NCI-H510A (cell line): ENCODE measurements at regions not wholly inside any gene's neighbourhood (a gene's known extent, or its start where the extent isn't known, plus 50 kb on each side); places are given as distances from the start of the nearest gene placed in this dataset.
"Not testable (repeated sequence)": the region's sequence is repeated elsewhere in the genome, so short reads cannot be mapped to it uniquely, and the experiment has no call there.

Source experiments
- DNase-seq: peaks from one replicate; lab custom pipeline; 2025; lab: John Stamatoyannopoulos, UW

DNA sequence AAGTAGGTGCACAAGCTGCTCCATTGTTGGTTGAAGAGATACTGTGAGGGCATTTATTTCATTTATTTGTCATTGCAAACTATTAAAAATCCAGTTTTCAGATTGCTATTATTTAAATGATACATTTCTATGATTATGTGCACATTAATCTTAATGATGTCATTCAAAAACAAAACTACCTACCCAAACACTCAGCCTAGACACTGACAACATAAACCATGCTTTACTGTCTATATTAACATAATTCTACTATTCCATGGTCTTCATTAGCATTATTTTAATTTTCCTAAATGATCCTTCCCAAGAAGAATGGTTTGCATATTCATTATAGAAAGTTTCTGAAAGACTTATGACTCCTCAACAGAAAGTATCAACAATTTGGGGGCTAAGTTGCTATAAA is 813.0 kb upstream of the SLITRK5 start:
- DNase-seq, result no peak

DNA sequence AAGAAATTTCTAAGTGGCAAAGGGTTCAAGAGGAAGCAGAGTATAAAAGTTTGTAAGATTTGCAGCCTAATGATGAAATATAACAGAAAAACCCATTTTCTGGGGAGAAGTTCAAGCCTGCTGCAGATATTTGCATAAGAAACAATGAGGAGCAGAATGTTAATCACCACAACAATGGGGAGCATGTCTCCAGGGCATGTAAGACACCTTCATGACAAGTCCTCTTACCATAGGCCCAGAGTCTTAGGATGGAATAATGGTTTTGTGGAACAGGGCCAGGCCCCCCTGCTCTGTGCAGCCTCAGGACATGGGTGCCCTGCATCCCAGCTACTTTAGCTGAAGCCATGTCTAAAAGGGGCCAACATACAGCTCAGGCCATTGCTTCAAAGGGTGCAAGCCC is 809.0 kb upstream of the SLITRK5 start:
- no peak for DNase-seq

DNA sequence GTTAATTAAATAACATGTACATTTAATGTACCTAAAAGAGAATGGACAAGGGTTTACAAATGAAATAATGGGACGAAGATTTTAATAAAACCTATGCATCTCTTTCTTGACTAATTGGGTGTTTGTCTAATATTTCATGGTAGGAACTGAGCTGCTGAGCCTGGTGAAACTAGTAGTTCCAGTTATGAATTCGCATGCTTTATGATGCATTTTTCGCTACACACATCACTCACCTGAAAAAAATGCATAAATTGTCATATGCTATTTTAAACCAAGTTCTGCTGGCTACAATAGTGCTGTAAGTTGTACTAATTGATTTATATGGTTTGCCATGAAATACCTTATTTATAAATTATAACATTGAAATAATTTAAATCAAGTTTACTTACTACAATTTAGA is 806.8 kb upstream of the SLITRK5 start:
- no peak for DNase-seq

DNA sequence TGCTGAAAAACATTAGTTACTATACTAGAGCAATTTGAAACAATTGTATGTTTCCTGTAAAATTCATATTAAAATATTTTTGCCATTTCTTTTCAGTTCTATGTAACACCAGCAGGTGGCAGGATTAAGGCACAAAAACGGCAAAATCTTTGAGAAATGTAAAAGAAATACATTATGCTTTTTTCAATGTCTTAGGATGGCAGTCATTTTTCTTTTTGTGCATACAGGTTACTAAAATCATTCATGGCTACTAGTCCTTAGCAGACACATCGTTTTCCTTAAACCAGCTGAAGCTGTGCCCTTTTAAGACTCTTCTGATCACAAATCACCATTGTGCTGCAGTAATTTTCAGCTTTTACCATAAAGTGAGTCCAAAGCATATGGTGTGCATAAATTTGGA is 800.7 kb upstream of the SLITRK5 start:
- DNase-seq, result no peak

DNA sequence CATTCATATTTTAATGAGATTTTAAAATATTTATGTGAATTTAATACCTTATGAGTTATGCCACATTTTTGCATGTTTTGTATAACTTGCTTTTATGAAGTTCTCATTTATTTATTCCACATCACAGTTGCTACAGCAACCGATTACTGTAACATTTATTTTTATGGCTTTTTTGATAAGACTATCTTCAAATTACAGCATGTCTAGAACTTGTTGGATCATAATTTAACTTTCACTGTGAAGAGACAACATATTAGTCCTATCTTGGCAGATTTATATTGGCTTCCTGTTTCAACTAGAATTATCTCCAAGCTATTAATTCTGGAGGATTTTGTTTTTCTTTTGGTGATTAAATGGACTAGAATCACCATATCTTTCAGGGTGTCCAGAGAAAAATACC is 793.7 kb upstream of the SLITRK5 start:
- DNase-seq, result no peak

DNA sequence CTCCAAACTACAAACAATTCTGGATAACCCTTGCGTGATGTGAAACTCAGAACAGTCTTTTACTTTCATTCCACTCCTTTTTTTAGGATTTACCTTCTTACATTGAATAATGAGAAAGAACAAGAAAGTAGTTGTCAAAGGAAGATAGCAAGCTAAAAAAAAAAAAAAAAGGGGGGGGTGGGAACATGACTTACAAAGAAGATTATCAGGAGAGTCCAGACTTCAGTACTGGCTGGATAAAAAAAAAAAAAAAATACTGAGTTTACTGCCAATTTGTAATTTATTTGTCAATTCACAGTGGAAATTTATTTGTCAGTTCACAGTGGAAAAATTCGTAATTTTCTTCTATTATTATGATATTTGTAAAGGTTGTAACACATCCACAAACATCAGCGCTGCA is 792.4 kb upstream of the SLITRK5 start:
- no peak for DNase-seq

DNA sequence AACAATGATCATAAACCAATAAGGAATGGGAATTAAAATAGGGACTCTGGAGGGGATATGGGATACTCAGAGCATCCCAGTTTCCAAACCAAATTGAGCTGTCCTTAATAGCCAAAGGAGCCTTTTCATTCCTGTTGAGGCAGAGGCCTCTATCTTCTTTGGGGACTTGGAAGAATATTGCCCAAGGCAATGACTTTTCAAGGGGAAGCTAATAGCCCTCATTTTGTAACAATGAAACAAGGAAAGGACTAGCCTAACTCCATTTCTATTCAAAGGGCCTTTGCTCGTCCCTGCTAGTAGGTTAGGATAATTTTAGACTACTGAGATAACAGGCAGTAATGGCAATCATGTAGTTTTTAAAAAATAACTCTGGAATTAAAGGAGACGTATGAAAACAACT is 789.8 kb upstream of the SLITRK5 start:
- no peak for DNase-seq

DNA sequence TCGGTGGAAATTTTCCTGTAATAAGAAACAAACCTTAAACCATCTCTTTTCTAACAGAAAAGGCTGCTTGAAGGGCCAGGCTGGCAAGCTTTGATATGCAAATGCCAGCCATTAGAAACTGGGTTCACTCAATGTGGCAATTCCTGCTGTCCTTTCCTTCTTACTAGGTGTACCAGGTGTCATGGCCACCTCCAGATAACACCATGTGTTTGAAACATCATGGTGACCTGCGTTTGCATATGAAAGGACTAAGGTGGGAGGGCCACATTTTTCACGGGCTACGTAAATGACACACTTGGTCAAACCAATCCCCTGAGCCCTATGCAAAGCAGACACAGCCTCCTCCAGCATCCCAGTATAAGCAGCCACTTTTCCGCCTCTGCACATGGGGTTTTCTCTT is 789.1 kb upstream of the SLITRK5 start:
- no peak for DNase-seq

DNA sequence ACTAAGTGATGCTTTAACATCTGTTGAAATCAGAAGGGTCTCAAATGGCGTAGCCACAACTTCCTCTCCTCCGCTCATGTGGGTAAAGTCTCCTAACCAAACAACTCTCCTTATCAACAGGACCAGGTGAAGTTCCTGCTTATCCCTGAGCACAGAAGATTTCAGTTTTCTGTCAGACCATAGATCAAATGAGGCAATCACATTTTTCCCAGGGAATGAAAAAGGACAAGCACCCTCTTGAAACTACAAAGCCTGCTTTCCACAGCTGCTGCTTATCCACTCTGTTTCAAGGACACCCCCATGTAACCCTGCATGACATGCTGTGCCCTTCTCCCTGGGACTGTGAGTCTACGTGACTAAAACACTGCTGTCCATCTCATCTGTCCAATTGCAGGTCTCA is 788.3 kb upstream of the SLITRK5 start:
- DNase-seq, result peak; percentile 23

DNA sequence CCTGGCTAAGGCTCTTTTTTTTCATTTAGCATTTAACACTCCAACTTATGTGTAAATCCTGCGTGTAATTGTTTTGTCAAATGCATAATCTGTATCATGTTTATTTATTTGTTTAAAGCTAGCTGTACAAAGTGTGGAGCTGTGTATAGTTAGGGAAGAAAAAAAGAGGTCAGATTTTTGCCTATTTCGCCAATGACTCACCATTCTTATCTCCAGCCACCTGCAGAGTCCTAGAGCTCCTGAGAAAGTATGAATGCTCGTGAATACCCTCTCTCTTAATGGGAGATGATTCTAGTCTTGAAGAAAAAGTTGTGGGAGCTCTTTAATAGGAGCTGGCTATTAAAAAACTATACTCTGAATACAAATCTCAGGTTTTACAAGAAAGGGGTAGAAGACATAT is 778.8 kb upstream of the SLITRK5 start:
- DNase-seq, result no peak

DNA sequence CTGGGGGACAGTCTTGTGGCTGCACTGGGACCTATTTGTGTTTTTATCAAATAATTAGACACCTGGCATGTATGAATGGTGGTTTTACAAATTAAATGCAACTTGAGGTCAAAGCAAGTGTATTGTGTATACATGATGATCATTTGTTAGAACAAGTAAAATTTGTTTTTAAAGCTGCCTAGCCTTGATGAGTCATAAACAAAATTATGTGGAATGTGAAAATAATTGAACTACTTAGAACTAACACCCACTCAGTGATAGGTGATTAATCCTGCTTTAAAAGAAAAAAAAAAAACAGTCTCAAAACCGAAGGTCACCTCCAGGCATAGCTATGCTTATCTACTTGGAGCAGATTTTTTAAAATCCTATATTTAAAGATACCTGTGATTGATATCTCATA is 770.3 kb upstream of the SLITRK5 start:
- no peak for DNase-seq

DNA sequence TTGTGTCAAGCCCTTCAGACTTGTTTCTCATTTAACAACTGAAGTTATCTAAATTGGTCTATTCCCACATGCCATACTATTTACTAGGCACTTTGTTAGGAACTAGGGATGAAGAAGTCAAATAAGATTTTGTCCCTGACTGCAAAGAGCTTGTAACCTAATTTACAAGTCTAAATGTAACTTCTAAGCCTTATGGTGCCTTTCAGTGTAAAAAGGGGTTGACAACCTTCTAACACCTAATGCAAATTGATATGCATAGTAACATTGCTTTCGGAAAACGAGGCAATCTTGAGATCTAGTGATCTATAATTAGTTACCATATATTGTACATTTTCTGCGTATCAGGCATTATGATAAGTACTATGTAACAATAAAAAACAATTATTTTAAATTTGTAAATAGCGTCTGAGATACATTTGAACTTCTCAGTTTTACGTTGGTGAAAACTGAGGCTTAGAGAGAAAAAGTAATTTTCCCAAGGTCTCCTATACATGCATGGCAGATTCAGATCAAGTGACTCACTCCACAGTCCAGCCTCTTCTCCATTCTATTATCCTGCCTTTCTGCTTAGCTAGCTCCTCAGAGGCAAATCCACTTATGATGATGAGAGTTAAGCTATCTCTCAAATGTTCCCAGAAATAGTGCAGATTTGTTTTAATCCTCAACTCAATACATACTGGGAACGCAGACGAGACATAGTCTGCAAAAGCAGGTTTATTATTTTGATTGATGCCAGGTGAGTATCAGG is 764.9 kb upstream of the SLITRK5 start:
- no peak for DNase-seq

DNA sequence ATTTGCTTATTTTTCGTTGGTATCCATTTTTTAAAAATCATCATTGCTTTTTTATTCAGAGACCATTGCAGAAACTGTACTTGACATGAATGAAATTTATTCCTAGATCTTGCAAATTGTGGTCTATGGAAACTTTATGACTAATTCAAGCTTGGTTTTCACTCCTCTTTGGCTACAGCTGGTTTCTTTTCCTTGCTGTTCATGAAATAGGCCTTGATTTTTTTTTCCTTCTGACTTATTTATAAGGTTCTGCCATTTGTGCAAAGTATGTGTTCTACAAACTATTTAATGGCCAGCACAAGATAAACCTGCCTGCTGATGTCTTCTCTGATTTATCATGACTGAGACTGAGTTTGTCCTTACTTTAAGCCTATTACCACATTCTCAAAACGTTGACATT is 764.0 kb upstream of the SLITRK5 start:
- no peak for DNase-seq

DNA sequence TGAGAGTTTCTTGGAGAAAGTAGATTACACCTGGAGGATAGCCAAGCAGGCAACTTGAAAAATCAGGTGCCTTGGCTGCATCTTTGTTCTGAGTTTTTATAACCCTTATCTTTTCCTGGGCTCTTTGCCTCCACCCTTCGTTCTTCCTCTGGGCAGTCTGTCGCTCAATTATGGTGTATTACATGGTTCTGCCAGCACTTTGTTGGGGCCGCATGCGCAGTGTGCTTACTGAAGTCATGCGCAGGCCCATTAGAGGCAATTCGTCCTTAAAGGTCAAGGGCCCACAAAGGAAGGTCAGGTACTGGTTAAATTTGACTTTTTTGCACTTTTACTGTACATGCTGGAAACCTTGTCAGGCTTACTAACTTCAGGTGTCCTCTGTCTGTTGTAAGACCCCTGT is 761.9 kb upstream of the SLITRK5 start:
- no peak for DNase-seq

DNA sequence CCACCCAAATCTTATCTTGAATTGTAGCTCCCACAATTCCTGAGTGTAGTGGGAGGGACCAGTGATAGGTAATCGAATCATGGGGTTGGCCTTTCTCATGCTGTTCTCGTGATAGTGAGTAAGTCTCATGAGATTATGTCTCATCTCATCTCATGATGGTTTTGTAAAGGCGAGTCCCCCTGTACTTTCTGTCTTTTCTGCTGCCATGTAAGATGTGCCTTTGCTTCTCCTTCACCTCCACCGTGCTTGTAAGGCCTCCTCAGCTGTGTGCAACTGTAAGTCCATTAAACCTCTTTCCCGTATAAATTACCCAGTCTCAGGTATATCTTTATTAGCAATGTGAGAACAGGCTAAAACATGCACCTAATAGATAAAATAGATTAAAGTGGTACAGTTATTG is 756.4 kb upstream of the SLITRK5 start:
- DNase-seq, result no peak

DNA sequence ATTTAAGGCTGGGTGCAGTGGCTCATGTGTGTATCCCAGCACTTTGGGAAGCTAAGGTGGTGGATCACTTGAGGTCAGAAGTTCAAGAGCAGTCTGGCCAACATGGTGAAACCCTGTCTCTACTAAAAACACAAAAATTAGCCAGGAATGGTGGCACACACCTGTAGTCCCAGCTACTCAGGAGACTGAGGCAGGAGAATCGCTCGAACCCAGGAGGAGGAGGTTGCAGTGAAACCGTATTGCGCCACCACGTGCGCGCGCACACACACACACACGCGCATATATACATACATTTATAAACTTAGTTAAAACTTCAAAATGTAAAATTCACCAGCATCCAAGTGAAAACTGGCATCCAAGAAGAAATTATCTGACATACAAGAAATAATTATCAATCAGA is 753.7 kb upstream of the SLITRK5 start:
- not testable (repeated sequence) for DNase-seq

DNA sequence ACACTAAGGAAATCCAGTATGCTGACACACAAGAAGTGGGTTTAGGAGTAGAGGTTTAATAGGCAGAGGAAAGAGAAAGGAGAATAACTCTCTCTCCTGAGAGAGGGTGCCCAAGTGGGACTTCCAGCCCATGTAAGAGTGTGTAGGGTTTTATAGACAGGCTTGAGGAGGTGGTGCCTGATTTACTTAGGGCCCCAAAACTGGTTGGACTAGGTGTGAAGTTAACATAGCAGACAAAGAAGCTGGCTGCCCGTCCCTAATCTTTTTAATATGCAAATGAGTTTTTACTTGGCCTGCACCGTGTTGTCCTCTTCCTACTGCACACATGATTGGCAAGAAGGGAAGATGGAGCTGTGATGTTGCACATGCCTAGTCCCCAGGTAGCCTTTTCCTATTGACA is 752.5 kb upstream of the SLITRK5 start:
- DNase-seq, result no peak

DNA sequence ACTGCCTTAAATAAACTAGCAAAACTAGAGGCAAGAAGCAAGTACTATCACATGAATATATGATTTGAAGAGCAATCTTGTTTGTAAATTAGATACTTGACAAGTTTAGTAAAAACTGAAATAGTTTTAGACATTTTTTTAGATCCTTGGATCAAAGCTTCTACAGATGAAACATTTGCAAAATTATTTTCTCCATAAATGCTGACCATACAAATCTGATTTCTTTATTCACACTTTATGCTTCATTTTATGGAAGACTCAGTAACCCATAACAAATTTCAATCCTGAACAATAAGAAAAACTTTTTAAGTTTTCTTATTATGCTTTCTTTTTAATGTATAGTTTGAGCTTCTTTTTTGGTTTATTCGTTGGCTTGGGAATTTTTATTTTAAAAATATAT is 750.2 kb upstream of the SLITRK5 start:
- DNase-seq, result no peak

DNA sequence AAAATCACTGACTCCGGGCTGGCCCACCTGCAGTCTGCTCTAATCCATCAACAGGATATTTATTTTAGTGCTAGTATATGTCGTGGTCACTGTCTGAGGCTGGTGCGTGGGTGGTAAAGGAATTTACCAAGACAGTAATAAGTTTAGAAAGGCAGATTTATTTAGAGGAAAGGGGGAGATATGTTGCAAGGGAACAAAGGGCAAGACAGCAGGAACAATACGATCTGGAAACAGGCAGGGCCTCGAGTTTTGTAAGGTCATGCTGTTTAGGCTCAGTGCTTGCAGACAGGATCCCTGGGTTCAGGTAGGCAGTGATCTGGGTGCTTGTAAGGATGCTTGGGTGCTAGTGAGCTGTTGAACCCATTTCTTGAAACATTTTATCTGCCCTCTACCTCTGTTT is 748.2 kb upstream of the SLITRK5 start:
- DNase-seq, result no peak

DNA sequence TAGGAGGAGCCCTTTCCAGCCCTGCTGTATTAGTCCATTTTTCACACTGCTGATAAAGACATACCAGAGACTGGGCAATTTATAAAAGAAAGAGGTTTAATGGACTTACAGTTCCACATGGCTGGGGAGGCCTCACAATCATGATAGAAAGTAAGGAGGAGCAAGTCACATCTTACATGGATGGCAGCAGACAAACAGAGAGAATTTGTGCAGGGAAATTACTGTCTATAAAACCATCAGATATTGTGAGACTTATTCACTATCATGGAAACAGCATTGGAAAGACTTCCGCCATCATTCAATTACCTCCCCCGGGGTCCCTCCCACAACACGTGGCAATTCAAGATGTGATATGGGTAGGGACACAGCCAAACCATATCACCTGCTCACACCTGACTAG is 744.3 kb upstream of the SLITRK5 start:
- not testable (repeated sequence) for DNase-seq

DNA sequence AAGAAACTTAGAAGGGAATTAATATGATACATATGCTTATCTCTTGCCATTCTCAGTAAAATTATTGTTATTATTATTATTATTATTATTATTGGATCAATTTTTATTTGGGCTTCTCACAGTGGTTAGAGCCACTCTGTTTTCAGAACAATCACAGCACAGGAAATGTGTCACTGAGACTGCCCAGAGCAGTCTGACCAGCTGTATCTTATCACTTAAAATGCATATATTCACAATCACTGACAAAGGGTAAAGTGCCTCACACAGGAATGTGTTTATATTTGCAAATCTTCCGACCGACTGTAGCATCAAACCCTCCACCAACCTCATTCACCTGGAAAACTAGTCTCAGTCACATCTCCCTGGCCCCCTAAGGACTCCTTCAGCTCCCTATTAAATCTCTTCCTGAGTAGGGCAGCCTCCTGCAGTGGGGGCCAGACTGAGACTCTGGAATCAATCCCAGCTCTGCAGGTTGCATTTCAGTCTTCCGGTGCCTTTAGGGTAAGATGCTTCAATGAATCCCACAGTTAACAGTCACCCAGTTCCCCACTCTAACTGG is 738.3 kb upstream of the SLITRK5 start:
- no peak for DNase-seq

DNA sequence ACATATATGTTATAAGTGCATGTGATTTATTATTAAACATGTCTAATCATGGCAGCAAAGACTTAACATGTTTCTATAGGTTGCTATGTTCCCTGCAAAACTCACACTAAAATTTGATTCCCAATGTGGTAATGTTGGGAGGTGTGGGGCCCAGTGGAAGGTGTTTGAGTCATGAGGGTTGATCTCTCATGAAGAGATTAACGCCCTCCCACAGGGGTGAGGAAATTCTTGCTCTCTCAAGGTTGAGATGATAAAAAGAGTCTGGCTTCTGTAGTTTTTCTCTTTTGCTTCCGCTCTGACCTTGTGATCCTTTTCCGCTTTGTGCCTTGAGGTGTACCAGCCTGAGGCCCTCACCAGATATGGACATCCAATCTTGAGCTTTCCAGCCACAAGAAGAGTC is 737.5 kb upstream of the SLITRK5 start:
- DNase-seq, result no peak

DNA sequence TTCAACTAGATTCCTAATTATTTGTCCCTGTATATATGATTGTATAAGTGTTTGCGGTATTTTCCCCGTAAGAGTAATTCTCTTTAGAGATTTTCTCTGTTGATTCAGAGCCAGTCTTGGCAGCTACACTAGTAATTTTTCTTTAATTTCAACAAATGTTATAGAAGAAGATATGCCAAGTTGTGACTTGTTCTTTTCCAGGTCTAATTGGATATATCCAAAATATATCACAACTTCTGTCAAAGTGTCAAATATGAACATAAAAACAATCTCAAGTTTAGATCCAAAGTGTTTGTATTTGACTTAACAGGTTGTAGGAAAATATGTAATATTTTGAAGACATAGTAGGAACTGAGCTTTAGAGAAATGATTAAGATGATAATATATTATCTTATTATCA is 733.9 kb upstream of the SLITRK5 start:
- DNase-seq, result no peak

DNA sequence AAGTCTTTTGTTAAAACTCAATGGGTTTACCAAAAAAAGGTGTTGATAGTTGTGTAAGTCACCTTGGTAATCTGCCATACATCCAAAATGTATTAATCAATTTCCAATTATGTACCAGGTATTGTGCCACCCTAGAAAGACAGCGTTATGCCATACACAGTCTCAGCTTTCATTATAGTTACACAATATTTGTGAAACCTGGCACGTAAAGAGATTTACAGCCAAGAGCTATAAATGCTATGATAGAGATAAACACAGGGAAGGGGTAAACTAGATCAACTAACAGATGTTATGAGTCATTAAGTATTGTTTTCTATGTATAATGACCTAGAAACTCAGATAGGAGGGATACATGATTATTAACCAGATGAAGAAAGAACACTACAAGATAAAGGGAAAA is 725.6 kb upstream of the SLITRK5 start:
- DNase-seq, result no peak
